ENCODE measurements at regions not wholly inside any gene's neighbourhood (a gene's known extent, or its start where the extent isn't known, plus 50 kb on each side); places are given as distances from the start of the nearest gene placed in this dataset.

DNA sequence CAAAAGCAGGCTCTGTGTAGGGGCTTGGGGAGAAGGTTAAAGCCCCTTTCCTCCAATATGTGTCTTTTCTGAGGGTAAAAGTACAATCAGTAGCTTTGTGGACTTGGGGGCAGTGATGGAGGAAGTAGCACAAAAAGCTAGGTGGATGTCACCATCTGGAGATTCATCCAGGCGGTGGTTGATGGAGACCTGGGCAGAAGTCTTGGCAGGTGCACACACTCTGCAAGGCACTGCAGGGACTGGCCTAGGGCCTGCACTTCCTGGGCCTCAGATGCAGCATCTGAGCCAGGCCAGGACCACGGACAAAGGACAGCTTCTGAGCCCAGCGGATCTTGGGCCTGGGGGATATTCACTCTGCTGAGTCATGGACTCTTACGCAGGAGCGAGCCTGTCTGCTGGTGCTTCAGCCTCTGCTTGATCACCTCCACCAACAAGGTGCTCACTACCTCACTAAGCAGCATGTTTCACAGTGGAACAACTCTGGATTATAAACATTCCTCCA, 391.1 kb downstream of the TNS1 start:
- no peak overlapping the region for H3K4me3 ChIP-seq (ENCODE audit: control insufficient read depth, low read depth, low read length)
- no peak for DNase-seq (ENCODE audit: low read depth)
- TF ChIP-seq, protein P1, sequence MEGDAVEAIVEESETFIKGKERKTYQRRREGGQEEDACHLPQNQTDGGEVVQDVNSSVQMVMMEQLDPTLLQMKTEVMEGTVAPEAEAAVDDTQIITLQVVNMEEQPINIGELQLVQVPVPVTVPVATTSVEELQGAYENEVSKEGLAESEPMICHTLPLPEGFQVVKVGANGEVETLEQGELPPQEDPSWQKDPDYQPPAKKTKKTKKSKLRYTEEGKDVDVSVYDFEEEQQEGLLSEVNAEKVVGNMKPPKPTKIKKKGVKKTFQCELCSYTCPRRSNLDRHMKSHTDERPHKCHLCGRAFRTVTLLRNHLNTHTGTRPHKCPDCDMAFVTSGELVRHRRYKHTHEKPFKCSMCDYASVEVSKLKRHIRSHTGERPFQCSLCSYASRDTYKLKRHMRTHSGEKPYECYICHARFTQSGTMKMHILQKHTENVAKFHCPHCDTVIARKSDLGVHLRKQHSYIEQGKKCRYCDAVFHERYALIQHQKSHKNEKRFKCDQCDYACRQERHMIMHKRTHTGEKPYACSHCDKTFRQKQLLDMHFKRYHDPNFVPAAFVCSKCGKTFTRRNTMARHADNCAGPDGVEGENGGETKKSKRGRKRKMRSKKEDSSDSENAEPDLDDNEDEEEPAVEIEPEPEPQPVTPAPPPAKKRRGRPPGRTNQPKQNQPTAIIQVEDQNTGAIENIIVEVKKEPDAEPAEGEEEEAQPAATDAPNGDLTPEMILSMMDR (IDR thresholded peaks at IDR 0.05; ENCODE audit: control insufficient read depth, insufficient read depth, low read depth, low read length, missing control alignments), result no peak

DNA sequence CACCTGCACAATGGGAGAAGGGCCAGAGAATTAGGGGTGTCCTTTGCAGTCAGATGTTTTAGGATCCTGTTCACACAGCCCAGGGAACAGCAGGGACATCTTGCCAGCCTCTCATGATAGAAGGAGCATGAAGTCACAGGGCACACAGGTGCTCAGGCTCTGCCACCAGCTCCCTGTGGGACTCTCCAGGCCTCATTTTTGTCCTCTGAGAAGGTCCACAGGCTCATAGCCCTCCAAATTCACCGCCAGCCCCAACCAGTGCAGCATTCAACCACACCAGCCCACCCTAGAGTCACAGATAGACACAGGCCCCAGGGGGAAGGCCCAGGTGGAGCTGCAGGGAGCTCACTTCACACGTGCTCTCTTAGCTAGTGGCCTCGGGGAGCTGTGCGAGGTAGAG, 391.7 kb downstream of the TNS1 start:
- no peak for DNase-seq (ENCODE audit: low read depth)
- no peak overlapping the region for H3K4me3 ChIP-seq (ENCODE audit: control insufficient read depth, low read depth, low read length)
- TF ChIP-seq, protein P1 (IDR thresholded peaks at IDR 0.05; ENCODE audit: control insufficient read depth, insufficient read depth, low read depth, low read length, missing control alignments), result no peak

DNA sequence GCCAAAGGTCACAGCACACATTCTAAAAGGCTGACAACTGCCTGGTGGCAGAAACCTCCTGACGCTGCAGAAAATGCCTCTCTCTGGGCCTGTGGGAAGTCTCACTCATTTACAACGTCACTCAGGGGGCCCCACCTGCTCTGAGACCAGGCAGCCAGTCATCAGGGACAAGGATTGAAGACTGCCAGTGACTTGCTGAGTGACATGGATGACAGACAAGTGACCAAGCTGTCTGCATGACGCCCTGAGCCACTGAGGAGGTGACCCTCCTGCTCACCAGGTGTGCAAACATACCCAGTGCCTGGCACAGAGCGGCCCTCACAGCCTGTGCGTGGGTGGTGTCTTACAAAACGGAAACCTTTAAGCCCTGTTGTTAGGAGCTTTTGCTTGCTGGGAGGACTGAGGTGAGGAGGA, 392.4 kb downstream of the TNS1 start:
- no peak for DNase-seq (ENCODE audit: low read depth)
- H3K4me3 ChIP-seq (ENCODE audit: control insufficient read depth, low read depth, low read length), result no peak overlapping the region
- TF ChIP-seq, protein P1 (IDR thresholded peaks at IDR 0.05; ENCODE audit: control insufficient read depth, insufficient read depth, low read depth, low read length, missing control alignments), result no peak

DNA sequence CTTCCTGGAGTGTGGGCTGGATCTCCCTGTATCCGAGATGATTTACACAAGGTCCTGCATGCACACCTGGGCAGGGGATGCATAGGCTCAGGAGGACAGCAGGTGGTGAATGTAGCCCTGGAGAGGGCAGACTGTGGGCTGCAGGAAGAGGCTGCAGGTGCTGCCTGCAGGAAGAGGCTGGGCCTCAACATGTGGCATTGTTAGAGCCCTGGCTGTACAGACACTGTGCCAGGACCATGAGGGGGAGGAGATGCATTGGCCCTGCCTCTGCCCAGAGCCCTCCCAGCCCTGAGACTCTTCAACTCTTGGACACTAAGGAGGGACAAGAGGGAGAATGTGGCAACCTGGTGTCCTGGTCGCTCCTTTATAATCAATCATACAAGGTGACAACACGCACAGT, 392.8 kb downstream of the TNS1 start:
- DNase-seq (ENCODE audit: low read depth), result no peak
- TF ChIP-seq, protein P1 (IDR thresholded peaks at IDR 0.05; ENCODE audit: control insufficient read depth, insufficient read depth, low read depth, low read length, missing control alignments), result no peak
- H3K4me3 ChIP-seq (ENCODE audit: control insufficient read depth, low read depth, low read length), result no peak overlapping the region

DNA sequence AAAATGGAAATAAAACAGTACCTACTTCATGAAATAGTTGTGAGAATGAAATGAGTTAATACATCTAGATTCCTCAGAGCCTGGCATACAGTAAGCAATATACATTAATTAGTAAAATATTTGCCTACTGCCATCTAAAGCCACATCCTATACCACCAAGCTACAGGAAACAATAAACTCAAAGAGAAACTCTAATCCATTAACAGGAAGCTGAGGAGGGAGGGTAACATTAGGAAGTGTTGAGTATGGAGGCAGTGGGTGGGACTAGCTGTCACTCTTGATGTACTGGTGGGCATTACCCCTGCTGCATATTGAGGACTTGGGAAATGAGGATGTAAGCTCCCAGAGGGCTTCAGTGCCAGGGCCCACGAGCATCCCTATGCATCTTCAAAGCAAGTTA, 396.5 kb downstream of the TNS1 start:
- DNase-seq (ENCODE audit: low read depth), result no peak
- TF ChIP-seq, protein P1 (IDR thresholded peaks at IDR 0.05; ENCODE audit: control insufficient read depth, insufficient read depth, low read depth, low read length, missing control alignments), result no peak

DNA sequence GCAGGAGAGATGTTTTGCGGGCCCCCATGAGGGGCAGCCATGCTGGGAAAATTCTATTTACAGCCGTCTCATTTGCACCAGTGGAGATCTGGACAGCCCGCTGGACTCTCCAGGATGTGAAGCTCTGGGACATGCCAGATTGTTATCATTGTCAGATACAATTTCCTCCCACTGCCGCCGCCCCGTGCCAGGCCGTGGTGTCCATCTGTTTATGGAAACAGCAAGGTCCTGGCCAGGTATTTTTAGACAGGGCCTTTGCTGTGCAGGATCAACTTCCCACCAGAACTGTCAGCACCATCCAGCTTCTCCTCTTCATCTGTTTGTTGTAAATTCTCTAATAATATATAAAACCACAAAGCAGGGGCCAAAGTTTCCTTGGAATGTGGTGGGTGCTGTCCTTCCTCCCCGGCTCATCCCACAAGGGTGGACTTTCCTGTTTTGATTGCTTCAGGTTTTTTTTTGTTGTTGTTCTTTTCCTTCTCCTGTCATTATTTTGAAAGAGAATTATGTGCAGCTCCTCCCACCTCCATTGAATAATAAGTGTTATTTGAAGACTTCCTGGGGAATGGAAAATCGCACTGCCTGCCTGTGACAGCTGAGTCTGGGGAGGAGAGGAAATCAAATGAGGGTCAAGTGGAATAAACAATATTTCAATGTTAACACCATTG, 398.1 kb downstream of the TNS1 start:
- no peak overlapping the region for H3K4me3 ChIP-seq (ENCODE audit: control insufficient read depth, low read depth, low read length)
- TF ChIP-seq, protein P1 (IDR thresholded peaks at IDR 0.05; ENCODE audit: control insufficient read depth, insufficient read depth, low read depth, low read length, missing control alignments), result no peak
- DNase-seq (ENCODE audit: low read depth), result no peak

More for the DNA sequence above, 396.5 kb downstream of the TNS1 start:
- no peak overlapping the region for H3K4me3 ChIP-seq (ENCODE audit: control insufficient read depth, low read depth, low read length)
